ENCODE measurements at regions not wholly inside any gene's neighbourhood (a gene's known extent, or its start where the extent isn't known, plus 50 kb on each side); places are given as distances from the start of the nearest gene placed in this dataset.

- no peak for TF ChIP-seq CTCF (IDR thresholded peaks at IDR 0.05)
- TF ChIP-seq POLR2AphosphoS5 (IDR thresholded peaks at IDR 0.05): no peak
- TF ChIP-seq POLR2A (IDR thresholded peaks at IDR 0.05): no peak
These were observed 185.6 kb upstream of the ARHGAP42 start for GRCh38 chr11:100501450-100501849.

Data from prostate gland (tissue), 2 donors.